Endometrium (tissue), 2 donors: ENCODE measurements at regions not wholly inside any gene's neighbourhood (a gene's known extent, or its start where the extent isn't known, plus 50 kb on each side); places are given as distances from the start of the nearest gene placed in this dataset.
"Not testable (repeated sequence)": the region's sequence is repeated elsewhere in the genome, so short reads cannot be mapped to it uniquely, and the experiment has no call there.

Source experiments
- FAIRE-seq: peaks from 2 replicates; lab custom pipeline; 2012; peaks lifted over from hg19 to GRCh38; lab: Jason Lieb, UNC
- donor health status: control.
- donor health status: control.

DNA sequence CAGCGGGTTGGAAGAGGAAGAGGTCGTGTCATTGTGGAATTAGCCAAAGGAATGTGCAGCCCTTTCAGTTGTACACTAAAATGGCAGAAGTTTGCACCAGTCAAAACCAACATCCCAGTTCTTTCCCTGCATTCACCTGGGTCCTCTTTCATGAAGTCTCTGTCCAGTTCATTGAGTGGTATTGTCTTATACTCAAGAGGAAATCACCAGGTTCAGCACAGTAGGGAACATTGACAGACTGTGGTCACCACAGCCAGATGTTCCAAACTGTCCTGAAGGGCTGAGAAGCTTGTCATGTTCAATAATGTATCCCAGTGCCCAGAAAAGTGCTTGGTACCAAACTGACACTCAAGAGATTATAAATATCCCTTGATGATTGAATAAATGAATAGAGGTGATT lies 131.6 kb downstream of the GLUL start:
- FAIRE-seq, result no peak

- FAIRE-seq, result no peak
Observed at GRCh38 chr1:182259229-182259872, 132.2 kb downstream of the GLUL start.

GRCh38 chr1:182257369-182258063 lies 134.1 kb downstream of the GLUL start:
- FAIRE-seq, result no peak

- FAIRE-seq, result no peak
Observed at GRCh38 chr1:182256931-182257330, 134.7 kb downstream of the GLUL start.

DNA sequence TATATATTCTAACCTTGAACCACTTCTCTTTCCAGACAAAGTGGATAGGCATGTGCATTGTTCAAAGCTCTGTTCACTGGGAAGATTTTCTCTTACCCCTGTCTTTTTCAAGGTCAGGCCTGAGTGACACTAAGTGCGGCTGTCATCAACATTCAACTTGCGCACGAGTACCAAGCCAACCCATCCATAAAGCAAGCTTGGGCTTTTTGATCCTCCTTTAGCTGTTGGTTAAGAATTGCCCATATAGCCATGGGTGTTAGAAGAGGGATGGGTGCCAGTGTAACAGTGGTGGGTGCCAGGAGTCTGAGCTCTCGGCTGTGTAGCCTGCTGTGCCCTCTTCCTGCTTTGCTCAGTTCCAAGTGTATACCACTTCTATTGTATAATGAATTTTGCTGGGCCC lies 136.1 kb downstream of the GLUL start:
- no peak for FAIRE-seq

- no peak for FAIRE-seq
Observed at GRCh38 chr1:182253319-182253860, 138.2 kb downstream of the GLUL start.

DNA sequence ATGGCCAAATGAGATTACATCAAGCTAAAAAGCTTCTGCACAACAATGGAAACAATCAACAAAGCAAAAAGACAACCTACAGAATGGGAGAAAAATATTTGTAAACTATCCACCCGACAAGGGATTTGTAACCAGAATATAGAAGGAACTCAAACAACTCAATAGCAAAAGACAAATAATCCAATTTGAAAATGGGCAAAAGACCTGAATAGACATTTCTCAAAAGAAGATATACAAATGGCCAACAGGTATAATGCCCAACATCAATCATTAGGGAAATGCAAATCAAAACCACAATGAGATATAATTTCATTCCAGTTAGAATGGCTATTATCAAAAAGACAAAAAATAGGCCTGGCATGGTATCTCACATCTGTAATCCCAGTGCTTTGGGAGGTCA lies 140.0 kb downstream of the GLUL start:
- FAIRE-seq, result no peak

DNA sequence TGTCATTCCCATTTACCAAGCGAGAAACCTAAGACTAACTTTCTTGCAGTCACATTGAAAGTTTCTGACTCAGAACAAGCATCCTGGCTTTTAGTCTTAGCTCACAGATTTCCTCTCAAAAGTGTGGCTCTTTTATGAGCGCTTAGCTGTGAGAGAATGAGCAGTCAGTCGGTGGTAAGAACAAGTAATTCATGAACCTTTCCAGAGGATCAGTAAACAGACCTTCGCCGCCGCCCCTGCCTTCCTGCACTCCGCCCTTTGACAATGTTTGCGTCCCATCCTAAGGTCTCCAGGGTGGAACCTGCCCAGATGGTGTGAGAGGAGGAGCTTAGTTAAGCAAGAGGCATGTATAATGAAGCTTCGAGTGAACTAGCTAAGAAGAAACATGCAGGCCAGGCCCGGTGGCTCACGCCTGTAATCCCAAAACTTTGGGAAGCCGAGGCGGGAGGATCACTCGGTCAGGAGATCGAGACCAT lies 142.4 kb downstream of the GLUL start:
- FAIRE-seq, result no peak

DNA sequence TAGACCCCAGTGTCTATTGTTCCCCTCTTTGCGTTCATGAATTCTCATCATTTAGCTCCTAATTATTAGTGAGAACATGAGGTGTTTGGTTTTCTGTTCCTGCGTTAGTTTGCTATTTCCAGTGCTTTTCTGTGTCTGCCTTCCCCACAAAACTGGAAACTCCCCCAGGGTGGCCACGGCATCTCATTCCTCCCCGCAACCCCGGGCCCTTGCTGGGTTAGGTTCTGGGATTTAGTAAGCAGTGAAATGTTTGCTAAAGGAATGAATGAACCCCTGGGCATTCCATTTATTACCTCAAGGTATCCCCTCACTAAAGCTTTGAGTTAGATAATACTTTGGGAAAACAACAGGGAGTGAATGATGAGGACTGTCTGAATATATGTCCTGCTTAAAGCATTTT lies 142.9 kb downstream of the GLUL start:
- FAIRE-seq, result no peak

DNA sequence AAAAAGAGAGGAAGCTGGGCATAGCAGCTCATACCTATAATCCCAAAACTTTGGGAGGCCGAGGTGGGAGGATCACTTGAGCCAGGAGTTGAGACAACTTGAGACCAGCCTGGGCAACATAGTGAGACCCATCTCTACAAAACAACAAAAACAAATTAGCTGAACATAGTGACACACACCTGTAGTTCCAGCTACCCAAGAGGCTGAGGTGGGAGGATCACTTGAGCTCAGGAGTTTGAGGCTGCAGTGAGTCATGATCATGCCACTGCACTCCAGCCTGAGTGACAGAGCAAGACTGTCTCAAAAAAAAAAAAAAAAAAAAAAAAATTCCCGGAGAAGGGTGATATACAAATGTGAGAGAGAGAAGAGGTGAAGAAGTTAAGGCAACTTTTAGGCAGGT lies 143.8 kb downstream of the GLUL start:
- not testable (repeated sequence) for FAIRE-seq

- FAIRE-seq, result no peak
Observed at GRCh38 chr1:182246783-182247182, 144.8 kb downstream of the GLUL start.

GRCh38 chr1:182245040-182245439 lies 146.6 kb downstream of the GLUL start:
- FAIRE-seq, result no peak

DNA sequence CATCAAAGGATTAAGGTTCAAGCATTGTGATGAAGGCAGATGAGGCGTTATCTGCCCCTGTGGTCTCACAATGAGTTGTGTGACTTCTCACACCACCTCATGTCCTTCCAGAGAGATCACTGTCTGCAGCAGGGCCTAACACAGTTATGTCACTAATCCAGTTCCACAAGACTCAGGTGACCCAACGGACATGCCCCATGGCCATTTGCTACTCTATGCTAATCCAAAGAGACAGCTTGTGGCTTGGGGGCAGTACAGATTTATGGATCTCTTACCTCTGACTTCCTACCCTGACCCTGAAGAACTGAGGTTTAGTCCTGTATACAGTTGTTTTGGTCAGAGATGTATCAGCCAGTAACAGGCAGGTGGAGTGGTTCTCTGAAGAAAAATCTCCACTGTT lies 147.1 kb downstream of the GLUL start:
- no peak for FAIRE-seq

DNA sequence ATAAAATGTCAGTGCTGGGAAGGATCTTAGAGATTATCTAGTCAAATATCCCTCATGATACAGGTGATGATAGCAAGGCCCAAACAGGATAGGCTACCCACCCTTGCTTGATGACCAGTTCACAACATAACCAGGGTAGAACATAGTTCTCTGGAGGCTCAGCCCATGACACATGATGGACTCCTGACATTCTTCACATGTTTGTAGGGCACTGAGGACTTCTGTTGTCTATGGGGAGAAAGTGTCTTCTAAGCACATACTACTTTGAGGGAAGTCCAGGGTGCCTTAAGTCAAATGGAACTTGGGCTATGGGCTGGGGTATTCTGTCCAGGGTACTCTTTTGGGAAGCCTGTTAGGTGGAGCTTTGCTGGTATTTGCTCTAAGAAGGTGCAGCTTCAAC lies 148.9 kb downstream of the GLUL start:
- FAIRE-seq, result no peak

DNA sequence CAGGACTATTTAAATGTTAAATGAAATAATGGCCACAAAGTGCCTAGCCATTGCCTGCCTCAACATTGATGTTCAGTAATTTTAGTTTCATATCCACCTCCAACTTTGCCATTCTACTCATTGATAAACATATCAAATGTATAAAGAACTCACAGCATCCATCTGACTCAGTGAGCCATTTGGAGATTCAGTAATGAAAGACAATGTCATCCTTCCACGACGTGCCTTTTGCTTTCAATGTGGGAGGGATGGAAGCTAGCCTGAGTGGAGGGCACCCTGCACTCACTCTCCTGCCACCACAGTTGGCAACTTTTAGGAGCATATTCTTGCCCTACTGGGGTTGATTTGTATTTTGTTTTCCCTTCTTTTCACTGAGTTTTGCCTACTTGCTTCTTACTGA lies 151.5 kb downstream of the GLUL start:
- no peak for FAIRE-seq

DNA sequence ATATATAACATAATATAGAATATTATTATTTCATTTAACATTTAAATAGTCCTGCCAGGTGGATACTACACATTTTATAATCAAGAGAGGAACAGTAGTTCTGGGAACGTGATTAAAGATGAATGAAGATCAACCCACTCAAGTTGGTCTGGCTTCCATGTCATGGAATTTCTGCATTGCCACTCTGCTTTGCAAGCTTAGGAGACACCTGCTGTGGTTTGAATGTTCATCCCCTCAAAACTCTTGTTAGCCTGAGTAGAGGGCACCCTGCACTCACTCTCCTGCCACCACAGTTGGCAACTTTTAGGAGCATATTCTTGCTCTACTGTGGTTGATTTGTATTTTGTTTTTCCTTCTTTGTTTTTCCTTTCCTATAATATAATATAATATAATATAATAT lies 153.2 kb downstream of the GLUL start:
- no peak for FAIRE-seq

DNA sequence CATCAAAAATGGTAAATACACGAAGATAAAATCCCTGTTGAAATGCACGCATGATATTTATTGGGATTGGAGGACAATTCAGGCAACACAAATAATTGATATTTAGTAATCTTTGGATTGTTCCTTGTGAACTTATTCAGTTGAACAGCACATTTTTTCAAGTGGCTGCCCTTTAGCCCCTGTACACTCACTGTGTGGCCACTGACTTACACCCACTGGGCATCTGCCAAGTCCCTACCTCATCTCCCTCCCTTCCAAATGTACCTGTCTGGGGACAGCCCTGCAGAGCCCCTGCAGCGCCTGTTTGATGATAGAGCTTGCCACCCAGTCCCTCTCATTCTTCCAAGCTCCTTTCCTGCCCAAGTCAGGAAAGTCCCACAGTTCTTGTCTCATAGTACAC lies 154.3 kb downstream of the GLUL start:
- FAIRE-seq, result no peak

DNA sequence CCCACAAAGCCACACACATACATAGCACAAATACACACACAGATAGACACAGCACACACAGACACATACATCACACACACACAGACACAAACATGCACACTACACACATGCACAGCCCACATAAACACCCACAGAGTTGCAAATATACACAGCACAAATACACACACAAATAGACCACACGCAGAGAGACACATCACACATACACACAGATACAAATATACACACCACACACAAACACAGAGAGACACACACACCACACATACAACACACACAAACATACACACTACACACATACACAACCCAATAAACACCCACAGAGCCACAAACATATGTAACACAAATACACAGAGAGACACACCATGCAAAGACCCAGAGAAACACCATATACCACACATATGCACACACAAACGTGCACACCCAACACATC lies 154.9 kb downstream of the GLUL start:
- FAIRE-seq, result no peak

DNA sequence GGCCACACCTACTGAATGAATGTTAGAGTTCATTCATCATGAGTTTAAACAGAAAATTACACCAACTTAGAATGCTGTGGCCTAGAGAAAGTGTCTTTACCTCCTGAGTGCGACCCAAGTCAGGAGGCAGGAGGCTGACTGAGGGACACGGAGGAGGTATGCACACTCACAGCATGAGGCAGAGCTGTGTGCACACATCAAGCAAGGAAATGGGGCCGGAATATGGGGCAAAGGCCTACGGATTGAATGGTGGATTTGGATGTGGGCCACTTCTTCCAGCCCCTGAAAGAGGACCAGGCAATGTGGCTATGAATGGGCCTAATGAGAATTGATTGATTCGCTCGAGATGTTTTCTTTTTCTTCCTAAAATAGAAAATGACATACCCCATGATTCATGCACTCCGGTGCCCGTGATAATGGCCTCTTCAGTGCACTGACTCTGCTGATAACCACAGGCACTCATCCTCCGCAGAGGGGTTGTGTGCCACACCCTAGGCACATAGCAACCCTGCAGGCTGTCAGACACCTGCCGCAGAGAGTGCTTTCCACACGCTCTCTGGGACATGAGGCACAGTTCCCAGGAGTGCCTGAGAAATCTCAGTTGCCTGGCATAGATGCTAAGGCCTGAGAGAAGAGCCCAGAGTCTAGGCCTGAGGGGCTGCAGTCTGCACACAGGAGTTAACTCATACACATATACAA lies 155.5 kb downstream of the GLUL start:
- FAIRE-seq, result no peak

DNA sequence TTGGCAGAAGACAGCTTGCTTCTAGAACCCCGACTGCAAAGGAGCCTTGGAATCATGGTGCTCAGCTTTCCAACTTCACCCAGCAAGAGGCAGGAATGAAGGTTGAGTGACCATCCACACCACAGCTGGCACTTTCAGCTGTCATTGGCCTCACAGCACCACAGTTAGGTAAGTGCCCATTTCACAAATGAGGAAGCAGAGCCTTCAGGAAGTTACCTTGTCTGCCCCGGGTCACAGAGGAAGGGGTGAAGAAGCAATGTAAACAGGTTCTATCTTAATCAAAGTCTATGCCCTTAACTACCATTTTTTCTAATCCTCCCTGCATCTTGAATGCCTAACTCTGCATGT lies 156.0 kb downstream of the GLUL start:
- no peak for FAIRE-seq

DNA sequence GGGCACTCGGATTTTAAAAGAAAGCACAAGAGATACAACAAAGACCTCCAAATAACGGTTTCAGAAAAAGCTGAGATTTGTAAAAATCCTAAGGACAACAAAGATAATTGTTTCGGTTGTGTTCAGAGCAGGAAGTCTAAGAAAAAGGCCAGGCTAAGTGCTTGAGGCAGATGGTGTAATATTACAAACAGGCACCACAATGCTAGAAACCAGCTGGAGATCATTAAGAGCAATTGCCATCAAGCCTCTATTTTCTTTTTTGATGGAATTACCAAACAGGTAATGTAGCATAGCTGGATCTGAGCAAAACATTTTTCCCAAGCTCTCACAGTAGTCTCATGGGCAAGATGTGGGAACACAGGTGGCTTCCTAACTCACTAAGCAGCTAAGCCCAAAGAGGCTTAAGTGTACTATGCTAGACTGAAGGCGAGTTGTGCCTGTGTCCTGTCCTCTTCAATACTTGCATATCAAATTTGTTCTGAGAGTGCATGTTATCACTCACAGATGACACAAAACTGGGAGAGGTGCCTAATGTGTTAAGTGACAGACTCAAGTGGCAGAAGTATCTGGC lies 161.6 kb downstream of the GLUL start:
- FAIRE-seq, result peak; percentile 71

- no peak for FAIRE-seq
Observed at GRCh38 chr1:182229451-182229850, 162.1 kb downstream of the GLUL start.
